NOMO-1 treated with DMSO at 0.1 percent for 48 hours (cell line): ENCODE measurements at regions not wholly inside any gene's neighbourhood (a gene's known extent, or its start where the extent isn't known, plus 50 kb on each side); places are given as distances from the start of the nearest gene placed in this dataset.
"Not testable (repeated sequence)": the region's sequence is repeated elsewhere in the genome, so short reads cannot be mapped to it uniquely, and the experiment has no call there.

Source experiments
- DNase-seq: peaks from one replicate; lab custom pipeline; 2025; ENCODE audit not compliant: unreplicated experiment; lab: John Stamatoyannopoulos, UW

- DNase-seq: no peak
Observed at GRCh38 chr1:79177844-79178243, 171.3 kb upstream of the ADGRL4 start.

DNA sequence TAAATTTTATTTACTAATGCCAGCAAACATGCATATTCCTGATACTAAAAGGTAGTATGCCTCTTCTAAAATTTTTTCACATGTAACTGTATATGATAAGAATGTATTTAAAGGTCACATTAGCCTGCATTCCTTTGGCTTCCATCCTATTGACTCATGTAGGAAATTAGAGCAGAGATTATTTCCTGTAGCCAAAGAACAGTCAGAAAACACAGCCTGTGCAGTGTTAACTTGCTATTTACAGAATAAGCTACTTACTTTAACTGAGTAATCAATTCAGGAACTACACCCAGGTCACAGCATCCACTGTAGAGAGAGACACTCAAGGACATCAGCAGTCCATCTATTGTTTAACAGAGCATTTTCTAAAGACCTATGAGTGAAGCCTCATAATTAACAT lies 154.5 kb upstream of the ADGRL4 start:
- DNase-seq: no peak

DNA sequence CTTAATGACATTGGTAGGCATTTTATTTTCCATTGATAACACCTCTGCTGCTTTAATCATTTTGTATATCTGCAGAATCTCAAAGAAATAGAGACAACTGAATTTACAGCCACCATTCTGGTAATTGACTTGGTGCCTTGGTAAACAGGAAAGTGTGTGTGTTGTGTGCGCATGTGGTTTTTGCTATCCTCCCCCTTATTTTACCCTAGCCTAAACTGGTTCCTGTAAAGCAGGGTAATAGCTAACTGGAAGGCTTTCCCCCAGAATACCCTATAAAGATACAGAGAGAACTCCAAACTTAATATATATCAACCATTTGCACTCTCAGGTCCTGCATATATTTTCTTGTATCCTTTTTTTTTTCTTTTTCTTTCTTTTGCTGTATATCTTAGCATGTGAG lies 149.5 kb upstream of the ADGRL4 start:
- no peak for DNase-seq

DNA sequence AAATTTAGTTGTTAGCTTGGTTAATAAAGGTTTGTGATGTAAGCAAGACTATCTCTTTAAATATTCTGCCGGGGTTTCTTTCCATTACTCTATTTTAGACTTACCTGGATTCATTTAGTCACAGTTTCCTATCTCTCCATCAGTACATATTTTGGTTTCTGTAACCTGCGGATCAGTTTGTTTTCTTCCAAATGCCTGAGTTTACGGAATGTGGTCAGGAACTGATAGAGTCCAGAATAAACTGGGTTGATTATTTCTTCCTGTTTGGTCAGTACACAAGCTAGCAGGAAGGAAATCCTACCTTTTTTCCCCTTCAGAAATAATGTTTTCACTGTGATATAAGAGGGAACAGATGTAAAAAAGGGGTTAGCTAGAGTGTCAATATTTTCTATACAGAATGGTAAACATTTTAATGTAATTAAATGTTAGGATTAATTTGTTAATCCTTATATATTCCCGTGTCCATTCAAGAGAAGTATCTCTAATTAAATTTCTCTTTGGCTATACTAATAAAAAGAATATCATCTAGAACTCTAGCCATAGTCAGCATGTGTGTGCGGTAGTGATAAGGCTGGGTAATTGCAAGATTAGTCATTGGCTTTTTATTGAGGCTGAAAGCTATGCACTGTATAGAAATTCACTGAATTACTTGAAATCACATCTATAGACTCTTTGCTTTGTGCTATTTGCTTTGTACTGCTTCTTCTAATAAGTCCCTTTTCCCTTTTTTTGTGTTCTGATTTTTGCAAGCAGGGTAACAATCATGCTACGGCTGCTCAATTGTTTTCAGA lies 144.7 kb upstream of the ADGRL4 start:
- DNase-seq: no peak

DNA sequence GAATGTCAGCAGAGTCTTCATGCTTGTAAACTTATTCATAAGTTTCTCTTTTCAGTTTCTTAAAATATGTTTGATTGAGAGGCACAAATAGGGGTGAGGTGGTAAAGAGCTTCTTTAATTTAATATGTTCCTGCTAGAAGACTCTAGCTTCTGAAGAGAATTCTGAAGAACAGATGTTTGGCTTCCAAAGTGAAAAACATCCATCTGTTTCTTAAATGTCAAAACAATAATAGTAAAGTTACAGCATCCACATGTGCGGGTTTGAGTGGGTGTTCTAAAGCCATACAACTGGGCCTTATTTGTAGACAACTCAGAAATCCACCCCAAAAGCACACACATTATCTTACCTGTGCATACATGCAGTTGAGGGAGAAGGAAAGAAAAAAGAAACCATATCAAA lies 144.0 kb upstream of the ADGRL4 start:
- no peak for DNase-seq

DNA sequence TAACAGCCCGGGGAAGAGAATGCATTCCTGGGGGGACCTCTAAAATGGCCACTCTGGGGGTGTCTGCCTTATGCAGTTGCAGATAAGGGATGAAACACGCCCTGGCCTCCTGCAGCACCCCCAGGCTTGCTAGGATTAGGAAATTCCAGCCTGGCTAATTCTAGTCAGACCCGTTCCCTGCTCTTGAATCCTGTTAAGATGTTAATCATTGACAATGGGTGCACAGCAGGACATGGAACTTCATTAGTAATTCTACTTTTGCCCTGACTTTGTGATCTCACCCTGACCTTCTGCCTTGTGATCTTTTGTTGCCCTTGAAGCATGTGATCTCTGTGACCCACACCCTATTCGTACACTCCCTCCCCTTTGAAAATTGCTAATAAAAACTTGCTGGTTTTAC lies 131.7 kb upstream of the ADGRL4 start:
- DNase-seq: not testable (repeated sequence)

- no peak for DNase-seq
Observed at GRCh38 chr1:79133774-79134364, 127.3 kb upstream of the ADGRL4 start.

DNA sequence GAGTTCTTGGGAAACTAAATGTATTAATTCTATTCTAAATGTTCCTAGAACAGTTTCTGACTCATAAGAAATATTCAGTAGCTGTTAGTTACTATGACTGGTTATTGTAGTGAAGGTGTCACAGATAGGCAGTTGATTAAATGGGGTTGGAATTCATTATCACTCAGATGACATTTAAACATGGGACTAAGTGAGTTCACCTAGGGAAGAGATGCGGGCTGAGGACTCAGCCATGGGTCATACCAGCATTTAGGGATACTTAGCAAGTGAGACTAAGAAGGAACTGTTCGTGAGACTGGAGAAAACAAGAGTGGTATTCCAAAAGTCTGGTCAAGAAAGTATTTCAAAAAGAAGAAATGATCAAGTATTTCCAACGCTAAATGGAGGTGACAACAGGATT lies 125.1 kb upstream of the ADGRL4 start:
- DNase-seq: no peak

- no peak for DNase-seq
Observed at GRCh38 chr1:79129914-79130313, 123.4 kb upstream of the ADGRL4 start.

DNA sequence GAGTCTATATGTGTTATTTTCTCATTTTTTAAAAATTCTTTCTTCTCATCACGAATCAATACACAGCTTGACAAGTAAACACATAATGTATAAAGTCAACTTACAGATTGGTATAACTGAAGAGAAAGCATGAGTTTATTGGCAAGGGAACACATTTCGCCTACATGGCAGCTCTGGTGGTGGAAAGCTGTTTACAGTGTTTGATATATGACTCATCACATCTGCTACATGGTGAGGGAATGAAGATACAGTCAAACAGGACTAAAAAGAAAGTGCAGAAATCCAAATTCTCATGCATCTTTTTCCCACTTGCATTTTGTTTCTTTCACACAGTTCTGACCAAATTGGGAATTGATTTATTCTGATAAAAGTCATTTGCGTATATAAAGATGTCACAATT lies 122.2 kb upstream of the ADGRL4 start:
- DNase-seq: no peak

GRCh38 chr1:79124756-79125155 lies 118.2 kb upstream of the ADGRL4 start:
- DNase-seq: no peak

GRCh38 chr1:79122521-79122920 lies 116.0 kb upstream of the ADGRL4 start:
- DNase-seq: no peak

DNA sequence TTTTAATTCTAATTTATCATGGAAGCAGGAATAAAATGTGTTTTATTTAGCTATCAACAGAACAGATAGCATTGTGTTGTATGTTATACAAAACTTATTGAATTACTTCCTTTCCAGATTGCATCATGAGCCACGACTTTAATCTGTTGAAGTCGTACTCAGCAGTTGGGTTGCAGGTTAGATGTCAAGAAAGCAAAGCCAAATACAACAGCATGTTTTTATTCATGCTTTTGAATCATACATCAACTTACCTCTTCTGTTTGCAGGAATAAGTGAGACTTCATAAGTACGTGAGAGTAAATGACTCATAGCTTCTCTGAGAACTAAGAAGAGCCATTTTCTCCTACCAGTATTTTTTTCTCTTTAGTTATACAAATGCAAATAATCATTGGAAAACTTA lies 110.8 kb upstream of the ADGRL4 start:
- DNase-seq: no peak

GRCh38 chr1:79113836-79114235 lies 107.3 kb upstream of the ADGRL4 start:
- no peak for DNase-seq

GRCh38 chr1:79110749-79111148 lies 104.2 kb upstream of the ADGRL4 start:
- DNase-seq: no peak

GRCh38 chr1:79109445-79109844 lies 102.9 kb upstream of the ADGRL4 start:
- DNase-seq: no peak

- DNase-seq: no peak
Observed at GRCh38 chr1:79105500-79105899, 99.0 kb upstream of the ADGRL4 start.

DNA sequence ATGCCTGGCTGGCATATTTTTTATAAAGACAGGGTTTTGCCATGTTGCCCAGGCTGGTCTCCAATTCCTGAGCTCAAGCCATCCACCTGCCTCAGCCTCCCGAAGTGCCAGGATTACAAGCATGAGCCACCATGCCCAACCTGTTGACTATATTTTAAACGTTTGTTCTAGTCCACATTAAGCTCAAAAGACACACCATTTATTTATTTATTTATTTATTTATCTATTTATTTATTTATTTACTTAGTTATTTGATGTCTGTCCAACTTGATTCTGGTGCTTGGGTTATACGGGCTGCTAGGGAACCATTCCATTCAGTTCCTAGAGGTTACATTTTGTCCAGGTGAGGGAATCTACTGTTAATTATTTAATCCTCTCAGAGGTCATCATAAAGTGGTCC lies 98.1 kb upstream of the ADGRL4 start:
- no peak for DNase-seq

GRCh38 chr1:79100385-79100784 lies 93.9 kb upstream of the ADGRL4 start:
- DNase-seq: no peak

- DNase-seq: no peak
Observed at GRCh38 chr1:79090985-79091384, 84.5 kb upstream of the ADGRL4 start.

GRCh38 chr1:79089946-79090345 lies 83.4 kb upstream of the ADGRL4 start:
- no peak for DNase-seq

GRCh38 chr1:79082233-79082632 lies 75.7 kb upstream of the ADGRL4 start:
- DNase-seq: no peak

GRCh38 chr1:79079770-79080169 lies 73.2 kb upstream of the ADGRL4 start:
- DNase-seq: no peak
